ENCODE measurements at regions not wholly inside any gene's neighbourhood (a gene's known extent, or its start where the extent isn't known, plus 50 kb on each side); places are given as distances from the start of the nearest gene placed in this dataset.
"Not testable (repeated sequence)": the region's sequence is repeated elsewhere in the genome, so short reads cannot be mapped to it uniquely, and the experiment has no call there.

- no peak for DNase-seq
- H3K4me1 ChIP-seq = peaks cover 0 to 8% (median 6%) of the 10 kb centered on the region in 3 donors
- no peaks in the 10 kb centered on the region for H3K36me3 ChIP-seq
- H3K27me3 ChIP-seq = peaks cover 0 to 61% (median 4%) of the 10 kb centered on the region in 4 donors
- 69 to 78% methylated on average over 6 to 7 of the region's 7 CpGs for WGBS, 2 donors
- no peak overlapping the region for H3K27ac ChIP-seq
- intact Hi-C loops (cut with DNase I) = no loop called here
- no peak overlapping the region for H3K4me3 ChIP-seq
- no peaks in the 10 kb centered on the region for H3K9me3 ChIP-seq
- TF ChIP-seq CTCF (IDR thresholded peaks at IDR 0.05) = no peak
- no peak for TF ChIP-seq POLR2A (IDR thresholded peaks at IDR 0.05)
Observed at GRCh38 chr5:154601014-154601413, 123.0 kb upstream of the HAND1 start.

GRCh38 chr5:154598021-154598420, 120.0 kb upstream of the HAND1 start:
- WGBS, 2 donors = 78 to 88% methylated on average over 2 of the region's 2 CpGs

GRCh38 chr5:154596844-154597243, 118.8 kb upstream of the HAND1 start:
- H3K4me1 ChIP-seq; intact Hi-C loops (cut with DNase I); H3K4me3 ChIP-seq; DNase-seq; H3K27ac ChIP-seq; H3K36me3 ChIP-seq; H3K9me3 ChIP-seq: not testable (repeated sequence)
- WGBS, 2 donors = 70 to 77% methylated on average over 5 of the region's 5 CpGs
- H3K27me3 ChIP-seq = peaks cover 0 to 32% (median 0%) of the 10 kb centered on the region in 4 donors

More at GRCh38 chr5:154598021-154598420, 120.0 kb upstream of the HAND1 start:
- TF ChIP-seq POLR2A (IDR thresholded peaks at IDR 0.05) (no peak), CTCF (IDR thresholded peaks at IDR 0.05) (no peak)
- H3K27me3 ChIP-seq = peaks cover 0 to 39% (median 0%) of the 10 kb centered on the region in 4 donors
- no peak for DNase-seq
- H3K4me3 ChIP-seq = no peak overlapping the region
- no peaks in the 10 kb centered on the region for H3K9me3 ChIP-seq
- no peaks in the 10 kb centered on the region for H3K36me3 ChIP-seq
- intact Hi-C loops (cut with DNase I) = no loop called here
- H3K4me1 ChIP-seq = no peaks in the 10 kb centered on the region
- H3K27ac ChIP-seq = no peak overlapping the region

- no peaks in the 10 kb centered on the region for H3K36me3 ChIP-seq
- H3K27ac ChIP-seq = no peak overlapping the region
- H3K9me3 ChIP-seq = no peaks in the 10 kb centered on the region
- TF ChIP-seq CTCF (IDR thresholded peaks at IDR 0.05) (no peak), POLR2A (IDR thresholded peaks at IDR 0.05) (no peak)
- peaks cover 0 to 23% (median 0%) of the 10 kb centered on the region in 4 donors for H3K27me3 ChIP-seq
- H3K4me3 ChIP-seq = no peak overlapping the region
- WGBS, 2 donors = 71 to 72% methylated on average over 4 to 7 of the region's 9 CpGs
- intact Hi-C loops (cut with DNase I) = no loop called here
- no peaks in the 10 kb centered on the region for H3K4me1 ChIP-seq
- no peak for DNase-seq
Observed at GRCh38 chr5:154595662-154596061, 117.6 kb upstream of the HAND1 start.

GRCh38 chr5:154593796-154594195, 115.8 kb upstream of the HAND1 start:
- peaks cover 0 to 15% (median 0%) of the 10 kb centered on the region in 4 donors for H3K27me3 ChIP-seq
- H3K36me3 ChIP-seq = no peaks in the 10 kb centered on the region
- H3K27ac ChIP-seq = no peak overlapping the region
- no peaks in the 10 kb centered on the region for H3K9me3 ChIP-seq
- no peak overlapping the region for H3K4me3 ChIP-seq
- no peaks in the 10 kb centered on the region for H3K4me1 ChIP-seq
- TF ChIP-seq POLR2A (IDR thresholded peaks at IDR 0.05) (no peak), CTCF (IDR thresholded peaks at IDR 0.05) (no peak)
- intact Hi-C loops (cut with DNase I) = no loop called here
- DNase-seq = no peak

GRCh38 chr5:154593071-154593470, 115.0 kb upstream of the HAND1 start:
- no peak for TF ChIP-seq CTCF (IDR thresholded peaks at IDR 0.05)
- TF ChIP-seq POLR2A (IDR thresholded peaks at IDR 0.05) = no peak
- intact Hi-C loops (cut with DNase I) = no loop called here
- 49 to 63% methylated on average over 3 of the region's 3 CpGs for WGBS, 2 donors
- Histone ChIP-seq H3K9me3 (no peaks in the 10 kb centered on the region), H3K4me1 (no peaks in the 10 kb centered on the region), H3K27me3 (peaks cover 0 to 11% (median 0%) of the 10 kb centered on the region in 4 donors), H3K36me3 (no peaks in the 10 kb centered on the region), H3K27ac (no peak overlapping the region), H3K4me3 (no peak overlapping the region)
- no peak for DNase-seq

All from esophagus squamous epithelium (tissue), 5 donors.